Ectodermal cell (in vitro differentiated cells): ENCODE measurements at regions not wholly inside any gene's neighbourhood (a gene's known extent, or its start where the extent isn't known, plus 50 kb on each side); places are given as distances from the start of the nearest gene placed in this dataset.
"Not testable (repeated sequence)": the region's sequence is repeated elsewhere in the genome, so short reads cannot be mapped to it uniquely, and the experiment has no call there.

ENCODE experiments used
- H3K27ac ChIP-seq: 2 replicates; pipeline ENCODE4 v1.7.0; 2013; ENCODE audit warnings: mild to moderate bottlenecking, low read depth, low read length; ENCODE audit not compliant: insufficient read depth, poor library complexity, severe bottlenecking
- H3K27me3 ChIP-seq: 2 replicates; pipeline ENCODE4 v1.7.0; 2013; ENCODE audit warnings: mild to moderate bottlenecking, low read length; ENCODE audit not compliant: insufficient read depth, control insufficient read depth, poor library complexity, severe bottlenecking
- H3K36me3 ChIP-seq: one replicate; pipeline ENCODE4 v1.7.0; 2013; ENCODE audit warnings: low read length; ENCODE audit not compliant: control insufficient read depth, insufficient read depth
- H3K4me1 ChIP-seq: one replicate; pipeline ENCODE4 v1.7.0; 2013; ENCODE audit warnings: low read length; ENCODE audit not compliant: control insufficient read depth, insufficient read depth
- H3K4me3 ChIP-seq: 2 replicates; pipeline ENCODE4 v1.7.0; 2013; ENCODE audit warnings: low read depth, low read length, control low read depth; ENCODE audit not compliant: insufficient read depth
- H3K9me3 ChIP-seq: 2 replicates; pipeline ENCODE4 v1.7.0; 2013; ENCODE audit warnings: mild to moderate bottlenecking, low read length, moderate library complexity; ENCODE audit not compliant: control insufficient read depth
- whole genome bisulfite sequencing, 2 experiments: methylation state at CpG; one replicate each; pipeline ENCODE4 v1.1.7; 2013; ENCODE audit warnings: missing lambda C conversion rate in 2 of 2; 5-methylcytosine and 5-hydroxymethylcytosine counted together

DNA sequence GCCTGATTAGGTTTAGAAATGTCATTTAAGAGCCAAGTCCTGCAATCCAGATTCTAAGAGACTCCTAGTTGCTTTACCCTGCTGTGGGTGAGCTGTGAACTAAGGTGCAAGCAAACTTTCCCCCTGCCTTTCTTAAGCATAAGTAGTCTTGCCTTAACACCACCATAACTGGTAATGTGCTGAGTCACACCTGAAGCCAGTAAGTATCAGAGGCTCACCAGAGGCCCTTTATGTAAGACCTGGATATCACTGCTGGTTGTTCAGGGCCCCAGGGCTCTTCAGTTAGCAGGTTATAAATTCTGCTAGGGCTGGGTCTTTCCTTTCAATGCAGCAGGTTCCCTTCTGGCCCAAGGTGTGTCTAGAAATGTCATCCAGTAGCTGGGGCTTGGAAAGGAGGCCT is 509.9 kb downstream of the VGLL3 start:
- Histone ChIP-seq H3K4me1 (no peaks in the 10 kb centered on the region), H3K9me3 (no peaks in the 10 kb centered on the region), H3K4me3 (no peak overlapping the region), H3K27me3 (no peaks in the 10 kb centered on the region), H3K27ac (no peak overlapping the region), H3K36me3 (no peaks in the 10 kb centered on the region)

DNA sequence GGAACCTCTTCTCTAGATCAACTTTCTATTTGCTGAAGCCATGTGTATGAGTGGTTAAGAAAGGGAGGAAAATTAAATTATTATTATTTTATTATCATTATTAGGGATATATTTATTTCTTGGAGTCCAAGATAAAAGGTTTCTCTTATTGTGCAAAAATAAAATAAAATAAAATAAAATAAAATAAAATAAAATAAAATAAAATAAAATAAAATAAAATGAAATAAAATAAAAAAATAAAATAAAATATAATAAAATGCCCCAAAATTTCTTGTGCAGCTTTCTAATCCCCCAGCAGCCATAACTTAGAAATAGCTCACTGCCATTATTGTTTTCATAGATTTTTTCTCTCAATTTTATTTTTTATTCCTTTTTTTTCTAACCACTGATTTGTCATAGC is 526.8 kb downstream of the VGLL3 start:
- Histone ChIP-seq H3K4me3 (no peak overlapping the region), H3K27ac (no peak overlapping the region), H3K27me3 (no peaks in the 10 kb centered on the region), H3K9me3 (no peaks in the 10 kb centered on the region), H3K36me3 (no peaks in the 10 kb centered on the region), H3K4me1 (no peaks in the 10 kb centered on the region)

DNA sequence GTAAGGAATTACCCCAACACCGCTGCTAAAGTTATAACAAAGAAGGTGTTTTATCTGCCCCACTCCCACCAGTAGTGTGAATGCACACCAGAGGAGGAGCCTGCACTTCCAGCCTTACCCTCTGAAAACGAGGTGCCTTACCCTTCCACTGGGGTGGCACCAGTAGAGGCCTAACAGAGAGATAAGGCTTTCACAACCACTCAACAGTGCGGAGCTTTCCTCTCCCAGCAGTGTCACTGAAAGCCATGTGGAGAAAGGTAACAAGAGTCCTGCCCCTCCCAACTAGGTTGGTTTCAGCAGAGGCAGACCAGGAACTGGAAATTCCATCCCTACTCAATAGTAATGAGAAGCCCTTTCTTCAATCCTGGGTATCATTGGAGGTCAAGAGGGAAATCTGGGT is 539.2 kb downstream of the VGLL3 start:
- WGBS, 2 experiments, result 90 to 92% methylated on average over 3 of the region's 3 CpGs
- Histone ChIP-seq H3K4me1 (no peaks in the 10 kb centered on the region), H3K27me3 (no peaks in the 10 kb centered on the region), H3K27ac (no peak overlapping the region), H3K36me3 (no peaks in the 10 kb centered on the region), H3K4me3 (no peak overlapping the region), H3K9me3 (no peaks in the 10 kb centered on the region)

DNA sequence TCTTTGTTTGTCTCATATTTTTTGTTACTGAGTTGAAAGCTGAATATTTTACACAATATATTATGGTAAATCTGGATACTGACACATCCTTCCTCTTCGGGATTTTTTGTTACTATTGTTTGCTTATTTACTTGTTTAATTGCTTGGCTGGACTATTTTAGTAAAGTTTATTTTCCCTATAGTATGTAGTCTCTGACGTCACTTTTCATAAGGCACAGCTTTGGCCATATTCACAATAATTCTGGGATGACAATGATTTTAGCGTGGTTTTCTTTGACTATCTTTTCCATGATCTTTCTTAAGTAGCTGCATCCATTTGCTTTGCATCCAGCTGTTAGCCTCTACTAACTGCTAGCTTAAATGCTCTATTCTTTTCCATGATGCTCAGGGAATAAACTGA is 552.4 kb downstream of the VGLL3 start:
- Histone ChIP-seq H3K27me3 (no peaks in the 10 kb centered on the region), H3K9me3 (no peaks in the 10 kb centered on the region), H3K27ac (peak overlapping the region; percentile 16), H3K36me3 (no peaks in the 10 kb centered on the region), H3K4me1 (no peaks in the 10 kb centered on the region), H3K4me3 (no peak overlapping the region)
- WGBS, 2 experiments, result 91 to 93% methylated on average over 3 of the region's 3 CpGs

DNA sequence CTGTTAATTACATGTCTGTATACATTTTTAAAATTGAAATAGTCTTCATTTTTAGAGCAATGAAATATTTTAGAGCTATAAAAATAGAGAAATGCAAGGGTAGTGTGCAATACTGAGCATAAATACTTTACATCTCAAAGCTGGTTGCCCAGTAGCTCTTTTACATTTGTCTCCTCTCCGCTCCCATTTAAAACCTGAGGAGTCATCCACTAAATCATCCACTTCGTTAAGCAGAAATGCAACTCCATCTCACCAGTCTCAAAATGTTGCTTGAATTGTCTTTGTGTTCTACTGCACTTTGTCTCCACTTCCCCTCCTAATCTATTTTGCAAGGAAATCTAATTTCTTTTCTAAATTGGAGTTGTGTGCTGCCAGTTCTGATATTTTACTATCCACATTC is 563.6 kb downstream of the VGLL3 start:
- no peak overlapping the region for H3K27ac ChIP-seq
- no peak overlapping the region for H3K4me3 ChIP-seq
- no peaks in the 10 kb centered on the region for H3K27me3 ChIP-seq
- no peaks in the 10 kb centered on the region for H3K36me3 ChIP-seq
- no peaks in the 10 kb centered on the region for H3K9me3 ChIP-seq
- WGBS, 2 experiments, result 86 to 87% methylated on average over 2 of the region's 2 CpGs
- no peaks in the 10 kb centered on the region for H3K4me1 ChIP-seq

DNA sequence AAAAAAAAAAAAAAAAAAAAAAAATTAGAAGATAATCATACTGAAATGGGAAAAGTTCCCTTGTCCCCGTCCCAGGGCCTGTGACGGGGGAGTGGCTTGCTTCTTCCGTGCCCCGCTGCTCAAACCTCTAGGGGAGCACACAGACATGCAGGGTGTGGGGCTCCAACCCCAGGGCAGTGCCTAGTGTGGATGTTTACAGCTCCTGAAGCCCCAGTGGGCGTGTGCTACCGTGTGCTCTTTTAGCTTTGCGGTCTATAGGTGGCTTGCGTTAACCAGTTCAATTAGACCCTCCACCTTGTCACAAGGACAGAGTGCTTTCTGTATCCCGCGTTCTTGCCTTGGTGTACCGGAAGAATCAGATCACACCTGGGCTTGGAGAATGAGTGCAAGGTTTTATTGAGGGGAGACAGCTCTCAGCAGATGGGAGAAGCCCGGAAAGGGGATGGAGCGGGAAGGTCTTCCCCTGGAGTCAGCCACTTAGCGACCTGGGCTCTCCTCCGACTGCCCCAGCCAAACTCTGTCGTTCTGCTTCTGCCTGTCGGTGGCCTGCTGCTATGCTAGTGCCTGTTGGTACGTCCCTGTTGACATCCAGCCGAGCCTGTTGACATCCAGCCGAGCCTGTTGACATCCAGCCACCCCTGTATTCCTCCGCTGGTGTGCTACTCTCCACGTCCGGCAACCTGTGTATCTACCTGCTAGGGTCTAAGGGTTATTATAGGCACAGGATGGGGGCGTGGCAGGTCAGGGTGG is 569.8 kb downstream of the VGLL3 start:
- 90 to 92% methylated on average over 24 of the region's 24 CpGs for WGBS, 2 experiments
- H3K4me3 ChIP-seq, result no peak overlapping the region
- no peaks in the 10 kb centered on the region for H3K27me3 ChIP-seq
- H3K4me1 ChIP-seq, result no peaks in the 10 kb centered on the region
- H3K9me3 ChIP-seq, result no peaks in the 10 kb centered on the region
- H3K36me3 ChIP-seq, result no peaks in the 10 kb centered on the region
- H3K27ac ChIP-seq, result no peak overlapping the region

DNA sequence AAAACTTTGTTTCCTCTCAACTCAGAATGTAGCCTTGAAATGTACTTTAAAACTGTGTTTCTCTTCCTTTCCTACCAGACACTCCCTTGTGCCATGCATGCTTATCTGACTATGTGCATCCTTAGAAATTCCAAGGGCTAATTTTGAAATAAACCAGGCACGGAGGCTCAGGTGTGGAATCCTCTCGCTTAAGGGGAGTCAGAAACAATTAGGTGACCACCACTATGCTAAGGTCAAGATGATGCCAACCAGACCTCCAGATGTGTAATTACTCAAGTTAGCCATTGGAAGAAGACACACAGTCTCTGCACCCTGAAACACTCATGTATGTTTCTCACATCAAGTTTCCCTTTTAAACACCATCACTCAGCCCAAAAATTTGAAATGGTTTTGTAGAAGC is 572.1 kb downstream of the VGLL3 start:
- H3K9me3 ChIP-seq, result no peaks in the 10 kb centered on the region
- WGBS, 2 experiments, result 95 to 98% methylated on average over 2 of the region's 2 CpGs
- H3K36me3 ChIP-seq, result no peaks in the 10 kb centered on the region
- H3K27me3 ChIP-seq, result no peaks in the 10 kb centered on the region
- no peak overlapping the region for H3K27ac ChIP-seq
- H3K4me3 ChIP-seq, result no peak overlapping the region
- H3K4me1 ChIP-seq, result no peaks in the 10 kb centered on the region

DNA sequence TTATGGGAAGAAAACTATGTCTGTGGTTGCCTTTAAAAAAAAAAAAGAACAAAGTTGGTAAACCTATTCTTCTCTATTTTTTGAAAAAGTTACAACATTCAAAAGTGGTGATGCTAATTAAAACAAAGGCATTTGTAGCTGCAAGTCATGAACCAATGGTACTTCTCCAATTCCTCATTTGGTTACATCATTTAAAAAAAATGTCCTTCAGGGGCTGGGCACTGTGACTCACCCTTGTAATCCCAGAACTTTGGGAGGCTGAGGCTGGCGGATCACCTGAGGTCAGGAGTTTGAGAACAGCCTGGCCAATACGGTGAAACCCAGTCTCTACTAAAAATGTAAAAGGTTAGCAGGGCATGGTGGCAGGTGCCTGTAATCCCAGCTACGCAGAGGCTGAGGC is 574.6 kb downstream of the VGLL3 start:
- Histone ChIP-seq H3K27me3 (no peaks in the 10 kb centered on the region), H3K9me3 (no peaks in the 10 kb centered on the region), H3K4me3 (no peak overlapping the region), H3K4me1 (no peaks in the 10 kb centered on the region), H3K36me3 (no peaks in the 10 kb centered on the region), H3K27ac (no peak overlapping the region)
- WGBS, 2 experiments, result 93 to 94% methylated on average over 3 of the region's 3 CpGs

DNA sequence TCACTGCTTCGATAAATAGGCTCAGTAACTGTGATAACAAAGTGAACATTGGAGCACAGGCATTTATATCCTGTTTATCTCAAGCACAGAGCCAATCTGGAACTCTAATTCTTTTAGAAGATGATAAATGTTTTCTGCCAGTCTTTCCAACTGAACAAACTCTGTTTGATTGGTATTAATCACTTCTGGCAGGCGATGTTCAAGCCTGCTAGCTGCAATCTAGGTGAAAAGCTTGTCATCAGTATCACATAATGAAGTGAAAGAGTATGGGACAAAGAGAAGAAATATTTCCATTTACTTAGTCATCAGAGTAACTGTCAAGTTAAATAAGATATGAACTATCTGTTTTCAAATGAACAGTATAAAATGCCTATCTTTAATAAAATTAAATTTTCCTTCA is 577.3 kb downstream of the VGLL3 start:
- H3K4me1 ChIP-seq, result no peaks in the 10 kb centered on the region
- 50% methylated on average over 2 of the region's 2 CpGs for WGBS, 2 experiments
- no peak overlapping the region for H3K27ac ChIP-seq
- no peak overlapping the region for H3K4me3 ChIP-seq
- no peaks in the 10 kb centered on the region for H3K36me3 ChIP-seq
- H3K27me3 ChIP-seq, result no peaks in the 10 kb centered on the region
- no peaks in the 10 kb centered on the region for H3K9me3 ChIP-seq

DNA sequence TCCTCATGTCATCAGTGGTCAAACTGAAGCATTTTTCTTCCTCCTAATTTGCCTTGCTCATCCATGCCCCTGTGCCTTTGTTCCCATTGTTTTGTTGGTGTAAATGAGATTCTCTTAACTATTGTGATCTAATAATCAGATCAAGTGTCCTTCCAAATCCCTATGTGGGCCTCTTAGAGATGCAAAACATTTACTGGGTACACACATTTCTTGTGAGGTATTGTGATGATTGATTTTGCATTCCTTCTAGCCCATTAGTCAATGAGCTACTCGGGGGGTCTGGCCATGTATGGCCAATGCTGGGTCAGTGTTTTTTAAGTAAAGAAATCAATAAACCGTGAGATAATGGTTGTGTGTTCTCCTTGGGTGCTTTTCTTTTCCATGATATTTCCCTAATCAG is 580.4 kb downstream of the VGLL3 start:
- WGBS, 2 experiments, result 7 to 16% methylated on average over 2 of the region's 2 CpGs
- Histone ChIP-seq H3K27ac (peak overlapping the region; percentile 31), H3K27me3 (no peaks in the 10 kb centered on the region), H3K4me3 (no peak overlapping the region), H3K9me3 (no peaks in the 10 kb centered on the region), H3K4me1 (no peaks in the 10 kb centered on the region), H3K36me3 (no peaks in the 10 kb centered on the region)

DNA sequence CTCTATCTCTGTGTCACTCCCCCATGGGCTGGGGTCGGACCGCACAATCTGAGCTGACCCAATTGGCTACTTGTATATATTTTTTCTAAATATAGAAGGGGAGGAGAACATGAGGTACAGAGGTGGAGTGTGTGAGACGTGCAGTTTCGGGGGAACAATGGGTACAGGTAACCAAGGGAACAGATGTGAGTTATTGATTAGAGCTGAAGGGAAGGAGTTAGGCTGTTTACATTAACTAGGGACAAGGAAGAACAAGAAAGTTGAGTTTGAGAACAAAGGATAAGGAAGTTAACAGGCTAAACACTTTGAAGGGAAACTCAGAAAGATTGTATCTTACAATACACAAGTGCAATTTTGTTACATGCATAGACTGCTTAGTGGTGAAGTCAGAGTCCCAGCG is 601.2 kb downstream of the VGLL3 start:
- not testable (repeated sequence) for H3K4me3 ChIP-seq, H3K27ac ChIP-seq, H3K27me3 ChIP-seq, H3K36me3 ChIP-seq, H3K4me1 ChIP-seq, H3K9me3 ChIP-seq
- WGBS, 2 experiments, result 90 to 92% methylated on average over 5 of the region's 5 CpGs
